Nephron progenitor cell (in vitro differentiated cells): ENCODE measurements at regions not wholly inside any gene's neighbourhood (a gene's known extent, or its start where the extent isn't known, plus 50 kb on each side); places are given as distances from the start of the nearest gene placed in this dataset.

Experiments
- DNase-seq: peaks from one replicate; pipeline ENCODE4 v3.0.0; 2021
- H3K27ac Mint-ChIP-seq: 2 replicates; pipeline ENCODE4 v1.8.0; 2021; ENCODE audit warnings: mild to moderate bottlenecking, moderate library complexity, mixed read lengths
- H3K27me3 Mint-ChIP-seq: 2 replicates; pipeline ENCODE4 v1.8.0; 2021; ENCODE audit warnings: mild to moderate bottlenecking, low read depth, mixed read lengths; ENCODE audit not compliant: poor library complexity
- H3K36me3 Mint-ChIP-seq: 2 replicates; pipeline ENCODE4 v1.8.0; 2021; ENCODE audit warnings: low read depth, mixed read lengths
- H3K4me1 Mint-ChIP-seq: 2 replicates; pipeline ENCODE4 v1.8.0; 2021; ENCODE audit warnings: mixed read lengths
- H3K4me3 Mint-ChIP-seq: 2 replicates; pipeline ENCODE4 v1.8.0; 2021; ENCODE audit warnings: mild to moderate bottlenecking, moderate library complexity, mixed read lengths
- H3K9me3 Mint-ChIP-seq: 2 replicates; pipeline ENCODE4 v1.8.0; 2021; ENCODE audit warnings: mild to moderate bottlenecking, moderate library complexity, mixed read lengths
- TF ChIP-seq, protein P1 (sequence below): fragments of 200-600 bp; sonication (generic); IDR thresholded peaks from 2 replicates; pipeline ENCODE4 v1.5.0; 2021; ENCODE audit warnings: antibody characterized with exemption

DNA sequence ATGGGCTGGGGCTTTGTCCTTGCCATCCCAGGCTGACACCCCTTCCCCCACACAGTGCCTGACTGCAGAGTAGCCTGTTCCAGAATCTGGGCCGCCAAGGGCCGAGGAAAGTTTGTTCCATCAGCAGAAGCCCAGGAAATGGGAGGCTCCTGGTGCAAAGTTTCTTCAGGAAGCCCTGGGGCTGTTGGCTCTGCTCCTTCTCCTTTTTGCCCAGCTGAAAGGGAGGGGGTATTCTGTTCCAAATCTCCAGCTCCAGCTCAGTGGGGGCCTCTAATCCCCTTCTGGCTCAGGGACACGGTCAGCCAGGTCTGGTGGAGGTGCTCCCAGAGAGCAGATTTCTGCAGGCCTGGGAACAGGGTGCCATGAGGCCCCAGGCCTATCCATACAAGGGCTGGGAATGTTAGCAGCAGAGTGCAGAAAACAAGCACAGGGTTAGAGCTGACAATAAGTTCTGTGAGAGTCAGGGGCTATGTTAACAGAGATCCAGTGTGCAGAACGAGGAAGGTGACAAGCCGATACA, 399.5 kb downstream of the RPS24 start:
- peaks cover 9% of the 10 kb centered on the region for H3K9me3 Mint-ChIP-seq
- DNase-seq, result no peak
- no peaks in the 10 kb centered on the region for H3K36me3 Mint-ChIP-seq
- peaks cover 80% of the 10 kb centered on the region for H3K4me1 Mint-ChIP-seq
- H3K27me3 Mint-ChIP-seq, result peaks cover 4% of the 10 kb centered on the region
- H3K27ac Mint-ChIP-seq, result no peak overlapping the region
- H3K4me3 Mint-ChIP-seq, result no peak overlapping the region
- TF ChIP-seq, protein P1, sequence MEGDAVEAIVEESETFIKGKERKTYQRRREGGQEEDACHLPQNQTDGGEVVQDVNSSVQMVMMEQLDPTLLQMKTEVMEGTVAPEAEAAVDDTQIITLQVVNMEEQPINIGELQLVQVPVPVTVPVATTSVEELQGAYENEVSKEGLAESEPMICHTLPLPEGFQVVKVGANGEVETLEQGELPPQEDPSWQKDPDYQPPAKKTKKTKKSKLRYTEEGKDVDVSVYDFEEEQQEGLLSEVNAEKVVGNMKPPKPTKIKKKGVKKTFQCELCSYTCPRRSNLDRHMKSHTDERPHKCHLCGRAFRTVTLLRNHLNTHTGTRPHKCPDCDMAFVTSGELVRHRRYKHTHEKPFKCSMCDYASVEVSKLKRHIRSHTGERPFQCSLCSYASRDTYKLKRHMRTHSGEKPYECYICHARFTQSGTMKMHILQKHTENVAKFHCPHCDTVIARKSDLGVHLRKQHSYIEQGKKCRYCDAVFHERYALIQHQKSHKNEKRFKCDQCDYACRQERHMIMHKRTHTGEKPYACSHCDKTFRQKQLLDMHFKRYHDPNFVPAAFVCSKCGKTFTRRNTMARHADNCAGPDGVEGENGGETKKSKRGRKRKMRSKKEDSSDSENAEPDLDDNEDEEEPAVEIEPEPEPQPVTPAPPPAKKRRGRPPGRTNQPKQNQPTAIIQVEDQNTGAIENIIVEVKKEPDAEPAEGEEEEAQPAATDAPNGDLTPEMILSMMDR, result no peak

DNA sequence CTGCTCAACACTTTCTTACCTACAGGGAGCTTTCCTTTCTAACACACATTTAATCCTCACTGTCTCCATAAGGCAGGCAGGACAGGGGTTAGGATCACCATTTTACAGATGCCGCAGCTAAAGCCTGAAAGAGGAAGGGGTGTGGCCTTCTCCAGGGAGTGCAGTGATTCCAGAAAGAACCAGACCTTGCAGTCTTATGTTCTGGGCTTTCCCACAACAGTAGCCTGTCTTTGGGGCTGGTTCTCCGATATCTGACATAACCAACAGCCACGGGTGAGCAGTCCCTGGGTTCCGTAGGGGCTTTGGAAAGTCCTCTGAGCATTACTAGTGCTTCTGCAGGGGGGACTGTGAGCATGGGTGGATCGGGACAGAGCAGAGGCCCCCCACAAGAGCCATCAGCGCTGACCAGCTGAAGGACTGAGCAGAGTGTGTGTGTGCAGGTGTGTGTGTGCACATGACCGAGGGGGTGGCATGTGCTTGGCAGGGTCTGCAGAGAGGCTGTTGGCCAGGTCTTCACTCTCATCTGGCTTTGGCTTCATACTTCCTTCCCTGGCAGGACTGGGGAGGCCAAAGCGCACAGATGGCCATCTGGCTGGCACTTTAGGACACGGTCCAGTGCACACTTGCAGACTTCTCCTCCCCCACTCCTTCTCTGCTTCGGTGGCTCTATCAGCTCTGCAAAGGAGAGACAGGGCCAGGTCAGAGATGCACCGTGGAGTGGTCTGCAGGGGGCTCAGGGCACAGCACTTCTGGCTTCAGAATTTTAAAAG, 400.3 kb downstream of the RPS24 start:
- no peak overlapping the region for H3K27ac Mint-ChIP-seq
- DNase-seq, result peak; percentile 40
- peaks cover 79% of the 10 kb centered on the region for H3K4me1 Mint-ChIP-seq
- H3K27me3 Mint-ChIP-seq, result peaks cover 4% of the 10 kb centered on the region
- peaks cover 3% of the 10 kb centered on the region for H3K9me3 Mint-ChIP-seq
- no peaks in the 10 kb centered on the region for H3K36me3 Mint-ChIP-seq
- TF ChIP-seq, protein P1, result no peak
- peak overlapping the region; percentile 74 for H3K4me3 Mint-ChIP-seq

DNA sequence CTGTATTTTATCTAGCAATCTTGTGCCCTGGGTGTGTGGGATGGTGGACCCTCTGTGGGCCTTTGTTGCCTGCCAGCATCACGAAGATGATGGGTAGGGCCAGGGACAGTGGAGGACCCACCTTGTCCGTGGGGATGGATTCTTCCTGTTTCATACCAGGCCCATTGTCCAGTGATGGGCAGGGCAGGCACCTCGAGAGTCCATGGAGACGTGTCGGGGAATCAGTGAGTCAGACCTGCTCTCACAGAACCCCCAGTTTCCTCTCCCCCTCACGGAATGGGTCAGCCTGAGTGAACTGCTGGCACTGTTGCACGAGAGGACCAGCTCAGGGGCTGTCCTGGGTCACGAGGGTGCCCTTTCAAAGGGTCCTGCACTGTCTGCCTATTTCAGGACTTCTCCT, 401.2 kb downstream of the RPS24 start:
- Mint-ChIP-seq H3K27ac (no peak overlapping the region), H3K4me1 (peaks cover 73% of the 10 kb centered on the region), H3K9me3 (no peaks in the 10 kb centered on the region), H3K4me3 (no peak overlapping the region), H3K36me3 (no peaks in the 10 kb centered on the region), H3K27me3 (no peaks in the 10 kb centered on the region)
- TF ChIP-seq, protein P1, result no peak
- no peak for DNase-seq

DNA sequence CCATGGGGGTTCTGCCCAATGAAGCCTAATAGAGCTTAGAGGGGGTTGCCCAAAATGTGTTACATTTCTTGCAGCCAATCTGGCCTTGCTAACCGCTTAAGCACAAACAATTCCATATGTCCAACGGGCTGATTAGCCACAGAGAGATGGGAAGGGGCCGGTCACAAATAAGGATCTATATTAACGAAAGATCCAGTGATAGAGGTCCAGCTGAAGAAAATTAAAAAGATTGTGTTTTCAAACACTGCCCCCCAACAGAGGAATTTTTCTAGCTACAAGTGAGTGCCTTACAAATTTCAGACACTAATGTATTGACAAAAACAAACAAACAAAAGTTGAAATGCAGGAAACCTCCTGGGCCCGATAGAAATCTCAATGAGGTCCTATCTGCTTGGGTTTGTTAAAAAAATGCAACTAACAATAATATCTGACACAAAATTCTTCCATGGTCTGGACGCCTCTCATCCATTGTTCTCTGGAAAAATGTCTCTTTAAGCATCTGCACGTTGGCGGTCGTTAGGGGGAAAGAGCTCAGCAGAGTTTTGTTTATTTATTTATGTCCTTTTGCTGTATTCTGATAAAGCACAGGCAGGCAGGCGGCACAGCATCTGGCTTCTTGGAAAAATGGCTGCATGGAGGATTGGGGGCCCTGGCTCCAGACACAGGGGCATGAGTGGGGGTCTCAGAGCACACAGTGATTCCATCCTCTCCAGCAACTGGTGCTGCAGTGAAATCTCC, 402.0 kb downstream of the RPS24 start:
- no peak overlapping the region for H3K27ac Mint-ChIP-seq

DNA sequence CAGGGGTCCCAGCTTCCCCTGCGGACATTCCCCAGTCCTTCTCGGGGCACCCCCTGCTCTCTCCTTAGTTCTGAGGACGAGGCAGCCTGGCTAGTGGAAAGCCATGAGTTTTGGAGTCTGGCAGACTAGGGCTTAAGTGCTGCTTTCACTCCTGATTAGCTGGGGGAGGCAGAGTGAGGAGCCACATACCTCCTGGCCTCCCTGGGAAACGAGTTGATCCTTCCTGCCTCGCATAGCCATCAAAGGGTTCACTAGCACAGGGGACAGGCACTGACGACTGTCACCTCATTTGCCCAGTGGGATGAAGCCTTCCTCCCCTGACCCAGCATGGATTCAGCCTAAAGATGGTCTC, 402.5 kb downstream of the RPS24 start:
- Mint-ChIP-seq H3K4me1 (peaks cover 64% of the 10 kb centered on the region), H3K4me3 (peak overlapping the region; percentile 20), H3K36me3 (no peaks in the 10 kb centered on the region), H3K9me3 (no peaks in the 10 kb centered on the region), H3K27ac (no peak overlapping the region), H3K27me3 (no peaks in the 10 kb centered on the region)
- no peak for DNase-seq
- TF ChIP-seq, protein P1, result no peak

More for the DNA sequence above, 402.0 kb downstream of the RPS24 start:
- Mint-ChIP-seq H3K4me1 (peaks cover 67% of the 10 kb centered on the region), H3K9me3 (no peaks in the 10 kb centered on the region), H3K36me3 (no peaks in the 10 kb centered on the region), H3K4me3 (no peak overlapping the region), H3K27me3 (no peaks in the 10 kb centered on the region)
- DNase-seq, result no peak
- TF ChIP-seq, protein P1, result no peak
